K562 (cell line): ENCODE measurements at regions not wholly inside any gene's neighbourhood (a gene's known extent, or its start where the extent isn't known, plus 50 kb on each side); places are given as distances from the start of the nearest gene placed in this dataset.

Experiments used
- CXXC5 ChIP-seq: fragments of 250-450 bp; sonication (Bioruptor Pico); IDR thresholded peaks from 2 replicates; pipeline ENCODE4 v1.8.0; 2022; ENCODE audit warnings: inconsistent platforms, mild to moderate bottlenecking, moderate library complexity
- SIN3A ChIP-seq, 2 experiments: fragments of 150-350 bp in 1 of 2; IDR thresholded peaks; 2 replicates each; pipeline ENCODE4 v1.6.1; 2011 to 2016; ENCODE audit warnings: borderline replicate concordance in 2 of 2, low read depth in 2 of 2, low read length in 2 of 2, mild to moderate bottlenecking in 2 of 2, moderate library complexity in 2 of 2; ENCODE audit not compliant: control insufficient read depth in 1 of 2
- ZNF184 ChIP-seq: sonication (generic); formaldehyde crosslinking; IDR thresholded peaks from 2 replicates; pipeline ENCODE4 v1.5.0; 2020; ENCODE audit warnings: missing genetic modification reagents
- ZNF444 ChIP-seq: fragments of 250-450 bp; sonication (Bioruptor Pico); IDR thresholded peaks from 2 replicates; pipeline ENCODE4 v1.4.0; 2020; ENCODE audit warnings: mild to moderate bottlenecking, moderate library complexity
- ZNF717 ChIP-seq: fragments of 250-450 bp; sonication (Bioruptor Pico); IDR thresholded peaks from 2 replicates; pipeline ENCODE4 v1.5.0; 2021
- TF ChIP-seq, protein P1 (sequence below): fragments of 250-450 bp; sonication (Bioruptor Pico); IDR thresholded peaks from 2 replicates; pipeline ENCODE4 v1.8.0; 2021; ENCODE audit warnings: mild to moderate bottlenecking, moderate library complexity
- TF ChIP-seq, protein P2 (sequence below): sonication (generic); formaldehyde crosslinking; IDR thresholded peaks from 2 replicates; pipeline ENCODE4 v1.8.1; 2023; ENCODE audit warnings: mild to moderate bottlenecking, missing genetic modification reagents, moderate library complexity
- TF ChIP-seq, protein P3 (sequence below): sonication (generic); formaldehyde crosslinking; IDR thresholded peaks from 2 replicates; pipeline ENCODE4 v1.8.1; 2023; ENCODE audit warnings: mild to moderate bottlenecking, missing genetic modification reagents

DNA sequence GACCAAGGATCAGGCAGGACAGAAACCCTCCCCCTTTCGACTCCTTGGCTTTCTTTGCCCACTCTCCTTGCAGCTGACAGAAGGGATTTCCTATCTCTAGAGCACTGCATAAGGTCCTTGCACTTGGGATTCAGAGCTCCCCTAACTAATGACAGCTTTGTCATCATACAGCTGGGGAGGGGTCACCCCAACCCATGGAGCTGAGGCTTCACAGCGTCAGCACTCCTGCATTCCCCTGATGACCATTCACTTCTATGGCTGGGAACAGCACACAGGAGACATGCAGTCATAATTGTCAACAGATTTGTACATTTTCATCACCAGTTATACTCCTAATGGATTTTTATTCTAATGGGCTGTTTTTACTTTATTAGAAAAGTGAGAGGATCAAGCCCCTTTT is 161.7 kb upstream of the C1orf87 start:
- TF ChIP-seq, protein P1, sequence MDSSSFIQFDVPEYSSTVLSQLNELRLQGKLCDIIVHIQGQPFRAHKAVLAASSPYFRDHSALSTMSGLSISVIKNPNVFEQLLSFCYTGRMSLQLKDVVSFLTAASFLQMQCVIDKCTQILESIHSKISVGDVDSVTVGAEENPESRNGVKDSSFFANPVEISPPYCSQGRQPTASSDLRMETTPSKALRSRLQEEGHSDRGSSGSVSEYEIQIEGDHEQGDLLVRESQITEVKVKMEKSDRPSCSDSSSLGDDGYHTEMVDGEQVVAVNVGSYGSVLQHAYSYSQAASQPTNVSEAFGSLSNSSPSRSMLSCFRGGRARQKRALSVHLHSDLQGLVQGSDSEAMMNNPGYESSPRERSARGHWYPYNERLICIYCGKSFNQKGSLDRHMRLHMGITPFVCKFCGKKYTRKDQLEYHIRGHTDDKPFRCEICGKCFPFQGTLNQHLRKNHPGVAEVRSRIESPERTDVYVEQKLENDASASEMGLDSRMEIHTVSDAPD, result no peak
- no peak for TF ChIP-seq ZNF717
- TF ChIP-seq ZNF184 (CRISPR knock-in tag), result no peak
- TF ChIP-seq, protein P2, sequence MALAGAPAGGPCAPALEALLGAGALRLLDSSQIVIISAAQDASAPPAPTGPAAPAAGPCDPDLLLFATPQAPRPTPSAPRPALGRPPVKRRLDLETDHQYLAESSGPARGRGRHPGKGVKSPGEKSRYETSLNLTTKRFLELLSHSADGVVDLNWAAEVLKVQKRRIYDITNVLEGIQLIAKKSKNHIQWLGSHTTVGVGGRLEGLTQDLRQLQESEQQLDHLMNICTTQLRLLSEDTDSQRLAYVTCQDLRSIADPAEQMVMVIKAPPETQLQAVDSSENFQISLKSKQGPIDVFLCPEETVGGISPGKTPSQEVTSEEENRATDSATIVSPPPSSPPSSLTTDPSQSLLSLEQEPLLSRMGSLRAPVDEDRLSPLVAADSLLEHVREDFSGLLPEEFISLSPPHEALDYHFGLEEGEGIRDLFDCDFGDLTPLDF, result no peak
- no peak for TF ChIP-seq ZNF444
- TF ChIP-seq, protein P3, sequence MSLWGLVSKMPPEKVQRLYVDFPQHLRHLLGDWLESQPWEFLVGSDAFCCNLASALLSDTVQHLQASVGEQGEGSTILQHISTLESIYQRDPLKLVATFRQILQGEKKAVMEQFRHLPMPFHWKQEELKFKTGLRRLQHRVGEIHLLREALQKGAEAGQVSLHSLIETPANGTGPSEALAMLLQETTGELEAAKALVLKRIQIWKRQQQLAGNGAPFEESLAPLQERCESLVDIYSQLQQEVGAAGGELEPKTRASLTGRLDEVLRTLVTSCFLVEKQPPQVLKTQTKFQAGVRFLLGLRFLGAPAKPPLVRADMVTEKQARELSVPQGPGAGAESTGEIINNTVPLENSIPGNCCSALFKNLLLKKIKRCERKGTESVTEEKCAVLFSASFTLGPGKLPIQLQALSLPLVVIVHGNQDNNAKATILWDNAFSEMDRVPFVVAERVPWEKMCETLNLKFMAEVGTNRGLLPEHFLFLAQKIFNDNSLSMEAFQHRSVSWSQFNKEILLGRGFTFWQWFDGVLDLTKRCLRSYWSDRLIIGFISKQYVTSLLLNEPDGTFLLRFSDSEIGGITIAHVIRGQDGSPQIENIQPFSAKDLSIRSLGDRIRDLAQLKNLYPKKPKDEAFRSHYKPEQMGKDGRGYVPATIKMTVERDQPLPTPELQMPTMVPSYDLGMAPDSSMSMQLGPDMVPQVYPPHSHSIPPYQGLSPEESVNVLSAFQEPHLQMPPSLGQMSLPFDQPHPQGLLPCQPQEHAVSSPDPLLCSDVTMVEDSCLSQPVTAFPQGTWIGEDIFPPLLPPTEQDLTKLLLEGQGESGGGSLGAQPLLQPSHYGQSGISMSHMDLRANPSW (CRISPR knock-in tag), result no peak
- TF ChIP-seq CXXC5 (CRISPR knock-in tag), result no peak
- no peak for TF ChIP-seq SIN3A (IDR thresholded peaks at IDR 0.05; ENCODE audit: borderline replicate concordance in 2 of 2, control insufficient read depth in 1 of 2, low read depth in 2 of 2, low read length in 2 of 2)
